ENCODE measurements at regions not wholly inside any gene's neighbourhood (a gene's known extent, or its start where the extent isn't known, plus 50 kb on each side); places are given as distances from the start of the nearest gene placed in this dataset.

DNA sequence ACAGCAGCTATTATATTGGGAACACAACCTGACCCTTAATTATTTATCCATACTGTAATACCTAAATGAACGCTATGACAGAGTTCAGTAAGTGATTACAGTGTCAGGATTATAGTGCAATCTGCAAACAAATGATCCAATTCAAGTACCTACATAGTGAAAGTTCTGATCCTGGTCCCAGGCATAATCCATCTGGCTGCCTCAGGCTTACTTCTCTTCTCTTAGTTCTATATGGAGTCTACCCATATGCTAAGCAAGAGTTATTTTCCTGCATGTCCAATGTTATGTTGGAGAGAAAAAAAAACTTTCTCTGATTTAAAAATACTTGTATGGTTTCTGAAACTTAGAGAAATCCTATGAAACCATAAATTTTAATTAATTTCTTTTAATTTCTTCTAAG, 1487.7 kb upstream of the SLC10A2 start:
- Mint-ChIP-seq H3K4me3 (no peak overlapping the region), H3K27ac (no peak overlapping the region), H3K9me3 (no peaks in the 10 kb centered on the region)

DNA sequence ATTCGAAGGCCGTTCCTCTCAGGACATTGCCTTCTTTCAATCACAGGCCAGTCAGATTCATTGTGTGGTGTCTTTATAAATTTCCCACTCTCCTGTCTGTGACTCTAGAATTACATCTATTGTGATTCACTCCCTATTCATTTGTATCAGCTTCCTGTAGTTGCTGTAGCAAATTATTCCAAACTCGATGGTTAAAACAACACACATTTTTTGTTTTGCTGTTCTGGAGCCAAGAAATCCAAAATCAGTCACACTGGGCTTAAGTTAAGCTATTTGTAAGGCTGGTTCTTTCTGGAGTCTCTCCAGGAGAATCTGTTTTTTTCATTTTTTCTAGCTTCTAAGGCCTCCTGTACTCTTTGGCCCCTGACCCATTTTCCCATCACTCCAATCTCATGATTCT, 1487.0 kb upstream of the SLC10A2 start:
- Mint-ChIP-seq H3K27ac (no peak overlapping the region), H3K4me1 (peaks cover 6% of the 10 kb centered on the region), H3K9me3 (no peaks in the 10 kb centered on the region), H3K4me3 (no peak overlapping the region), H3K27me3 (ENCODE audit: insufficient read depth) (no peaks in the 10 kb centered on the region), H3K36me3 (ENCODE audit: low read depth) (no peaks in the 10 kb centered on the region)
- no peak overlapping the region for H3K4me3 ChIP-seq (ENCODE audit: low read length)
- H3K27me3 ChIP-seq (ENCODE audit: control insufficient read depth, insufficient read depth, low read length, poor library complexity, severe bottlenecking) = no peaks in the 10 kb centered on the region
- no peak overlapping the region for H3K9ac ChIP-seq (ENCODE audit: extremely low read depth, low read length, poor library complexity, severe bottlenecking)
- H3K27ac ChIP-seq (ENCODE audit: low read depth, low read length) = no peak overlapping the region
- no peaks in the 10 kb centered on the region for H3K36me3 ChIP-seq (ENCODE audit: control insufficient read depth, insufficient read depth, low read length)
- H3K9me3 ChIP-seq (ENCODE audit: control insufficient read depth, low read length) = no peaks in the 10 kb centered on the region
- no peak for DNase-seq
- WGBS, 2 experiments (ENCODE audit: insufficient coverage in 1 of 2, insufficient read length in 1 of 2) = 85 to 96% methylated on average over 3 of the region's 3 CpGs
- H3K4me1 ChIP-seq (ENCODE audit: control insufficient read depth, insufficient read depth, low read length) = no peaks in the 10 kb centered on the region
- TF ChIP-seq, protein P1, sequence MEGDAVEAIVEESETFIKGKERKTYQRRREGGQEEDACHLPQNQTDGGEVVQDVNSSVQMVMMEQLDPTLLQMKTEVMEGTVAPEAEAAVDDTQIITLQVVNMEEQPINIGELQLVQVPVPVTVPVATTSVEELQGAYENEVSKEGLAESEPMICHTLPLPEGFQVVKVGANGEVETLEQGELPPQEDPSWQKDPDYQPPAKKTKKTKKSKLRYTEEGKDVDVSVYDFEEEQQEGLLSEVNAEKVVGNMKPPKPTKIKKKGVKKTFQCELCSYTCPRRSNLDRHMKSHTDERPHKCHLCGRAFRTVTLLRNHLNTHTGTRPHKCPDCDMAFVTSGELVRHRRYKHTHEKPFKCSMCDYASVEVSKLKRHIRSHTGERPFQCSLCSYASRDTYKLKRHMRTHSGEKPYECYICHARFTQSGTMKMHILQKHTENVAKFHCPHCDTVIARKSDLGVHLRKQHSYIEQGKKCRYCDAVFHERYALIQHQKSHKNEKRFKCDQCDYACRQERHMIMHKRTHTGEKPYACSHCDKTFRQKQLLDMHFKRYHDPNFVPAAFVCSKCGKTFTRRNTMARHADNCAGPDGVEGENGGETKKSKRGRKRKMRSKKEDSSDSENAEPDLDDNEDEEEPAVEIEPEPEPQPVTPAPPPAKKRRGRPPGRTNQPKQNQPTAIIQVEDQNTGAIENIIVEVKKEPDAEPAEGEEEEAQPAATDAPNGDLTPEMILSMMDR (conservative IDR thresholded peaks at IDR 0.05) = no peak

More for the DNA sequence above, 1487.7 kb upstream of the SLC10A2 start:
- H3K4me1 Mint-ChIP-seq = peaks cover 6% of the 10 kb centered on the region
- no peaks in the 10 kb centered on the region for H3K36me3 Mint-ChIP-seq (ENCODE audit: low read depth)
- H3K27ac ChIP-seq (ENCODE audit: low read depth, low read length) = no peak overlapping the region
- no peaks in the 10 kb centered on the region for H3K4me1 ChIP-seq (ENCODE audit: control insufficient read depth, insufficient read depth, low read length)
- no peak overlapping the region for H3K9ac ChIP-seq (ENCODE audit: extremely low read depth, low read length, poor library complexity, severe bottlenecking)
- no peak for DNase-seq
- TF ChIP-seq, protein P1 (conservative IDR thresholded peaks at IDR 0.05) = no peak
- no peak overlapping the region for H3K4me3 ChIP-seq (ENCODE audit: low read length)
- H3K27me3 ChIP-seq (ENCODE audit: control insufficient read depth, insufficient read depth, low read length, poor library complexity, severe bottlenecking) = no peaks in the 10 kb centered on the region
- H3K9me3 ChIP-seq (ENCODE audit: control insufficient read depth, low read length) = no peaks in the 10 kb centered on the region
- no peaks in the 10 kb centered on the region for H3K36me3 ChIP-seq (ENCODE audit: control insufficient read depth, insufficient read depth, low read length)
- no peaks in the 10 kb centered on the region for H3K27me3 Mint-ChIP-seq (ENCODE audit: insufficient read depth)
- WGBS, 2 experiments (ENCODE audit: insufficient coverage in 1 of 2, insufficient read length in 1 of 2) = 100% methylated on average over 1 of the region's 1 CpG

DNA sequence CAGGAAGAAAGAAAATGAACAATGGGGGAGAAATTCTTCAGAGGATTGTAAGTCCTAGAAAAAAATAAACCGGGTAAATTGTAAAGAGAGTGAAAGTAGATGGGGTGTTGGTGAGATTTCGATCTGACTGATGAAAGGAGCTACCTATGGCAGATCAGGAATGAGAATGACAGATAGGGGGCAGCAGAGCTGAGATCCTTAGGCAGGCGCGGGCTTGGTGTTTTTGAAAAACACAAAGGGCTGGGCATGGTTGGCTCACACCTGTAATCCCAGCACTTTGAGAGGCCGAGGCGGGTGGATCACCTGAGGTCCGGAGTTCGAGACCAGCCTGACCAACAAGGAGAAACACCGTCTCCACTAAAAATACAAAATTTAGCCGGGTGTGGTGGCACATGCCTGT, 1468.6 kb upstream of the SLC10A2 start:
- Histone ChIP-seq H3K27ac (ENCODE audit: low read depth, low read length) (no peak overlapping the region), H3K9ac (ENCODE audit: extremely low read depth, low read length, poor library complexity, severe bottlenecking) (no peak overlapping the region), H3K27me3 (ENCODE audit: control insufficient read depth, insufficient read depth, low read length, poor library complexity, severe bottlenecking) (no peaks in the 10 kb centered on the region), H3K9me3 (ENCODE audit: control insufficient read depth, low read length) (no peaks in the 10 kb centered on the region), H3K4me3 (ENCODE audit: low read length) (no peak overlapping the region), H3K4me1 (ENCODE audit: control insufficient read depth, insufficient read depth, low read length) (peaks cover 2% of the 10 kb centered on the region), H3K36me3 (ENCODE audit: control insufficient read depth, insufficient read depth, low read length) (no peaks in the 10 kb centered on the region)
- no peaks in the 10 kb centered on the region for H3K4me1 Mint-ChIP-seq
- H3K9me3 Mint-ChIP-seq = peaks cover 1% of the 10 kb centered on the region
- no peaks in the 10 kb centered on the region for H3K36me3 Mint-ChIP-seq (ENCODE audit: low read depth)
- peak; percentile 70 for DNase-seq
- 88 to 93% methylated on average over 6 to 10 of the region's 10 CpGs for WGBS, 2 experiments (ENCODE audit: insufficient coverage in 1 of 2, insufficient read length in 1 of 2)
- no peak overlapping the region for H3K27ac Mint-ChIP-seq
- H3K4me3 Mint-ChIP-seq = no peak overlapping the region
- no peaks in the 10 kb centered on the region for H3K27me3 Mint-ChIP-seq (ENCODE audit: insufficient read depth)
- TF ChIP-seq, protein P1 (conservative IDR thresholded peaks at IDR 0.05) = peak; percentile 66

Measured in endodermal cell (in vitro differentiated cells).